ENCODE measurements at regions not wholly inside any gene's neighbourhood (a gene's known extent, or its start where the extent isn't known, plus 50 kb on each side); places are given as distances from the start of the nearest gene placed in this dataset.

DNA sequence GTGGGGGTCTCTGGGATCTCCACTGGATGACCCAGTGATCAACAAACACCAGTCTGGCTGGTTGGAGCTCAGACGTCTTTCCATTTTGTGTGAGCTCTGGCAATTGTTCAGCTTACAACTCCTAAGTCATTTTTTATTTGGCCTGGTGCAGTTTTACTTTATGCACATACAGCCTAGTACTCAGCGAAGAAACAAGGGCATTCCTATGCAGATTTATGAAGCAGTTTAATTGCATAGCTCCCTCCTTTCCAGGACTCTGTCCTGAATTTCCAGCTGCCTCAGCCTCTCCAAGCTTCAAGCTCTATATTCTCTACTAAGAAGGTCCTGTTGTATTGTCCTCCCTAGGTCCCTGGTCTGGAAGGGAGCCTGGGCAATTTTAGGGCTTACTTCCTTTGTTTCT lies 145.6 kb upstream of the GALNT17 start:
- H3K36me3 ChIP-seq (ENCODE audit: low read depth, missing control alignments) = no peaks in the 10 kb centered on the region
- H3K27ac ChIP-seq = no peak overlapping the region
- intact Hi-C loops (cut with DNase I; ENCODE audit: low total_unique reads) = no loop called here
- no peaks in the 10 kb centered on the region for H3K27me3 ChIP-seq
- no peak for DNase-seq
- no peaks in the 10 kb centered on the region for H3K4me1 ChIP-seq
- no peak overlapping the region for H3K4me3 ChIP-seq
- 90 to 94% methylated on average over 2 of the region's 2 CpGs for WGBS, 2 donors
- TF ChIP-seq CTCF (IDR thresholded peaks at IDR 0.05) (no peak), POLR2A (IDR thresholded peaks at IDR 0.05) (no peak)
- H3K9me3 ChIP-seq = no peaks in the 10 kb centered on the region

GRCh38 chr7:70994176-70994575 lies 137.8 kb upstream of the GALNT17 start:
- 89 to 94% methylated on average over 4 to 5 of the region's 5 CpGs for WGBS, 2 donors
- intact Hi-C loops (cut with DNase I; ENCODE audit: low total_unique reads) = no loop called here
- H3K27me3 ChIP-seq = no peaks in the 10 kb centered on the region
- no peaks in the 10 kb centered on the region for H3K4me1 ChIP-seq
- H3K4me3 ChIP-seq = no peak overlapping the region
- DNase-seq = no peak
- no peaks in the 10 kb centered on the region for H3K9me3 ChIP-seq
- no peaks in the 10 kb centered on the region for H3K36me3 ChIP-seq (ENCODE audit: low read depth, missing control alignments)
- H3K27ac ChIP-seq = no peak overlapping the region
- TF ChIP-seq CTCF (IDR thresholded peaks at IDR 0.05) (no peak), POLR2A (IDR thresholded peaks at IDR 0.05) (no peak)

DNA sequence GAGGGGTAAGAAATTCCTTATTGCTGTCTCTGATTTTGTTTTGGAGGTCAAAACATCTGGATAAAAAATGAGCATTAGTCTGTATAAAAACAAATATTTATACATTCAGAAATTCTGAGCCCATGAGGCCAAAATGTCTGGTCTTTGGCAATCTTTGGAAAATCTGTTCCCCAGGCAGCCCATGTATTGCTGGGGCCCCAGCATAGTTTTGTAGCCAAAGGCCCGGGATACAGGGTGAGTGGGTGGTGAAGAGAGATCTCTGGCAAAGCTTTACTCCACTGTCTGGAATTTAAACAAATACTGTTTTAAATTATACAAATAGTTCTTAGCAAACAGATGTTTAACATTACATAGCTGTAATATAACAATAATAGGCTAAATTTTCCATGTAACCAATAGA lies 134.7 kb upstream of the GALNT17 start:
- no peak overlapping the region for H3K27ac ChIP-seq
- no peak for DNase-seq
- no peaks in the 10 kb centered on the region for H3K36me3 ChIP-seq (ENCODE audit: low read depth, missing control alignments)
- intact Hi-C loops (cut with DNase I; ENCODE audit: low total_unique reads) = no loop called here
- 36 to 55% methylated on average over 1 of the region's 1 CpG for WGBS, 2 donors
- H3K4me3 ChIP-seq = no peak overlapping the region
- no peaks in the 10 kb centered on the region for H3K27me3 ChIP-seq
- no peaks in the 10 kb centered on the region for H3K9me3 ChIP-seq
- H3K4me1 ChIP-seq = no peaks in the 10 kb centered on the region
- TF ChIP-seq POLR2A (IDR thresholded peaks at IDR 0.05) (no peak), CTCF (IDR thresholded peaks at IDR 0.05) (no peak)

DNA sequence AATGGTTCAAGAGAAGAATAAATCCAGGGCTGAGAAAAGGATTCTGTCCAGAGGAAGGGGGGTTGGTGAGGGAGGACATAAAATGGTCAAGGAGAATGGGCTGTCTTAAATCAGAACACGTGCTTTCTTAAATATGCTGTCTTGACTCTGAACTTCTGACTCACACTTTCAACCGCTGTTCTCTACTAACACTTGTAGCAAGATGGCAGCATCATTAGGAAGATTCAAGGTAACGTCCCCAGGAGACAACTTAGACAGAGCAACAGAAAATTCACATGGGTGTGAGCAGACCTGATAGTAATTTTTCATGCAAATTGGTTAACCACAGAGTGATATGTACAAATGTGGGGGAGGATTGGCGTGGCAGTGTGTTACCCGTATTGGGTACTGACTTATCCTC lies 126.8 kb upstream of the GALNT17 start:
- 65 to 67% methylated on average over 5 of the region's 5 CpGs for WGBS, 2 donors
- no peak for DNase-seq
- no peaks in the 10 kb centered on the region for H3K27me3 ChIP-seq
- intact Hi-C loops (cut with DNase I; ENCODE audit: low total_unique reads) = no loop called here
- H3K9me3 ChIP-seq = no peaks in the 10 kb centered on the region
- TF ChIP-seq CTCF (IDR thresholded peaks at IDR 0.05) (no peak), POLR2A (IDR thresholded peaks at IDR 0.05) (no peak)
- H3K27ac ChIP-seq = no peak overlapping the region
- H3K4me1 ChIP-seq = no peaks in the 10 kb centered on the region
- no peak overlapping the region for H3K4me3 ChIP-seq
- no peaks in the 10 kb centered on the region for H3K36me3 ChIP-seq (ENCODE audit: low read depth, missing control alignments)

- H3K4me1 ChIP-seq = no peaks in the 10 kb centered on the region
- no peaks in the 10 kb centered on the region for H3K36me3 ChIP-seq (ENCODE audit: low read depth, missing control alignments)
- 69 to 89% methylated on average over 3 of the region's 3 CpGs for WGBS, 2 donors
- intact Hi-C loops (cut with DNase I; ENCODE audit: low total_unique reads) = no loop called here
- TF ChIP-seq POLR2A (IDR thresholded peaks at IDR 0.05) = no peak
- no peak for DNase-seq
- H3K27me3 ChIP-seq = no peaks in the 10 kb centered on the region
- no peaks in the 10 kb centered on the region for H3K9me3 ChIP-seq
- H3K27ac ChIP-seq = no peak overlapping the region
- H3K4me3 ChIP-seq = no peak overlapping the region
Measured at GRCh38 chr7:71009636-71010035, 122.3 kb upstream of the GALNT17 start.
